ENCODE measurements at regions not wholly inside any gene's neighbourhood (a gene's known extent, or its start where the extent isn't known, plus 50 kb on each side); places are given as distances from the start of the nearest gene placed in this dataset.
A peak's percentile ranks its signal among the peaks of the same experiment; 100 is the strongest.

DNA sequence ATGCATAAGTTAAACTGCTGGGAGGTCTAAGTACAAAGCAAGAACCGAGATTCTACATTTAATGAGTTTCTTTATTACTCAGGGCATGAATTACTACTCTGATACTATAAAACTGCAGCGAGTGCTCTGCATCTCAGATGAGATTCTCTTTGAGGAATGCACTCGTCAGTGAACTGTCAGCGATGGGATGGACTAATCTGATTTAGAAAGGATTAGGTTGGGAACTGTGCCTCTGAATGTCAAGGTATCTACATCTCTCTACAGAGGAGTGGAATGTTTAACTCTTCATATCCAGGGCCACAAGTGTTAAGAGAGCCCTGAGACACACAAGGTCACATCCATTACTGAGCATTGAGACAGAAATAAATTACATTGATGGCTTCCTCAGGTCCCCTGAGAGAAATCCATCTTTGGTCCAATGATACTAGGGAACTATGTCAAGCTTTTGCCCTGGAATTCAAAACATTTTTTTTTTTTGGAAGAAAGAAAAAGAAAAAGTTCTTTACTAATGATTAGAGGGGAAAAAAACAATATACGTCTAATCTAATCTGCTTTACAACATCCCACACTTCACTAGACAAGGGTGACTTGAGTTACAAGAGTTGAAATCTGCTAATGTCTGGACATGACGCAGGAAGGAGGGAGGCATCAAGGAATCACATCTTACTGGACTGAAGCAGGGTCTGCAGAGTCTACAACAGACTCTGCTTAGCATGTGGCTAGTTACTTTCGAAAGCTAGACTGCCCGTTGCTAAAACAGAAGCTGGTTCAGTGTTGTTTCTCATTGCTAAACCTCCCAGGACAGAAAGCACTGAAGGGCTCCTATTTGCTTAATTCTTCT, 270.0 kb upstream of the TLE4 start:
- no peak for DNase-seq (ENCODE audit: low read depth, low spot score)

DNA sequence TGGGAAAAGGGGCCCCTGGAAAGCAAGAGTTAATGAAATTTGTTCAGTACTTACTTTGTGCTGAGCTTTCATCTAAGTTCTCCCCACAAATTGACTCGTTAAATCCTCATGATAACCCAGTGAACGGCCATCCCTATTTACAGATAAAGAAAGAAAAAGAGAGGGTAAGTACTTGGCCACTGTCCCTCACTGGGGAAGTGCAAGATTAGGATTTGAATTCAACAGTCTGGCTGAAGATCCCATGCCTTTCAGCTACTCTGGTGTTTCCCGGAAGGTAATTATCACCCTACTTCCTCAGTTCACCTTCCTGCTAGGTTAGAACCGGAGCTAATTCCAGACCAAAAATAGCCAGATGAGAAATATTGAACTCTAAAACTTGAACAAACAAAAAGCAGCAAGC, 269.2 kb upstream of the TLE4 start:
- no peak for DNase-seq (ENCODE audit: low read depth, low spot score)

DNA sequence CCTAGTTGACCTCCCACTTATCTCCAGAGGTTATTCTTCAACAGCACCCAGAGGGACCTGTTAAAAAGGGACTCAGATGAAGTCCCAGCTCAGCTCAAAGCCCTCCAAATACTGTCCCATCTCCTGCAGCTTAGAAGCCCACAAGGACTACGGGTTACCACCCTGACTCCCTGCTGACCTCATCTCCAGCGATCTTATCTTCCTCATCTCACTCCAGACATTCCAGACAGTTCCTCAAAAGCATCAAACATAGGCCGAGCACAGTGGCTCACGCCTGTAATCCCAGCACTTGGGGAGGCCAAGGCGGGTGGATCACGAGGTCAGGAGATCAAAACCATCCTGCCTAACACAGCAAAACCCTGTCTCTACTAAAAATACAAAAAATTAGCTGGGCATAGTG, 263.8 kb upstream of the TLE4 start:
- DNase-seq (ENCODE audit: low read depth, low spot score): no peak

DNA sequence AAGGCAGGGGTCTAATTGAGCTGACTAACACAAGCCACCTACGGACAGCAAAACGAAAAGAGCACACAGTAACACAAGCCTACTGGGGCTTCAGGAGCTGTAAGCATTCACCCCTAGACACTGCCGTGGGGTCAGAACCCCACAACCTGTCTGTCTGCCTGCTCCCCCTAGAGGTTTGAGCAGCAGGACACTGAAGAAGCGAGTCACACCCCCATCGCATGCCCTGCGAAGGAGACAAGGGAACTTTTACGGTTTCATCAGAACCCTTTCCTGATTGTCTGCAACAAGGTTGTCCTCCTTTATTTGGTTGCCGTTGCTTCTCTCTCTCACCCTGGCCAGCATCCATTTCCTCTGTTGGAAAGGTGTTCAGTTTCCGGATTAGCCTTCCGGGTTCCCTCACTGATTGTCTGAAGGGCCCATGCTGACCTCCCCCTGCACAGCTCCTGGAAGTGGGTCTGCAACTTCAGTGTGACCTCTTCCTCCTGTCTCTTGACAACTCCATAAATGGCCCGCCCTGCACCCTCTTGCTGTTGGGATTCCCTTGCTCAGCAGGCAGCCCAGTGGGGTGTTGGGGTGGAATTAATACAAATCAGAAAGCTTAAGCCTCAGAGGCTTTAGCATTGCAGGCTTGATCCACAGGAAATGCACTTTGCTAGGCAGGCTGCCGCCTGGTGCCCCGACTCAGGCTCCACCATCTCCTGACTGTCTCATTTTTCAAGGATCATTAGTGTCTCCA, 258.9 kb upstream of the TLE4 start:
- no peak for DNase-seq (ENCODE audit: low read depth, low spot score)

DNA sequence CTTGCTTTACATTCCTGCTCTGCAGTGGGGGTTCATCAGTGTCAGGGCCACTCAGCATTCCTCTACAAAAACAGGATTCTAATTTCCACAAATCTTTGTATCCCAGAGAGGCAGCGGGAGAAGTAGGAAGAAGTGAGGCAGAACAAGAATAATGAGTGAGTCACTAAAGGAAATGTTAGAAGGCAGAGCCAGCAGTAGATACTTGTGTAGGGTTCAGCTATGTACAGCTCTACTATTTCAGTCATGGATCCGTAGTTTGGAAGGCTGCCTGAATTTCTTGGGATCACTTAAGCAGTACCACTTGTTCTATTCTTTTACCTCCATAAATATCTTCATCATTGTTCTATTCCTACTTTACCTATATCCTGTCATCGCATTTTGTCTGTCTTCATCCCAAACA, 246.3 kb upstream of the TLE4 start:
- DNase-seq (ENCODE audit: low read depth, low spot score): no peak

DNA sequence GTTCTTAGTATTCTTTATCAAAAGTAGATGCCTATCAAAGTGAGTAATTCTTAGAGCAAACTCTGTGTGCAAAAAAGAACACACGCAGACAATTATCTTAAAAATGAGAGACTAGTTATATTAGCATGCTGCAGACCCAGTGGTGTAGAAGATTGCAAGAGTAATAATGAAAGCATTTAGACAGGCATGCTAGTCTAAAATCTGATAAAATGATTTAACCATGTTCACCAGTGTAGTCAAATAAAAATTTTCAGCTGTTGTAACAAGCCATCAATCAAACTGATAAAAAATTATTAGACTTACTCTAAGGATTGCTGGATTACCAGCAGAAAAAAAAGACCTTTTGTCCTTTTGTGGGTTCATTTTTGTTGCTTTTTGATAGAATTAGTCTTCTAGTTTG, 241.9 kb upstream of the TLE4 start:
- no peak for DNase-seq (ENCODE audit: low read depth, low spot score)

DNA sequence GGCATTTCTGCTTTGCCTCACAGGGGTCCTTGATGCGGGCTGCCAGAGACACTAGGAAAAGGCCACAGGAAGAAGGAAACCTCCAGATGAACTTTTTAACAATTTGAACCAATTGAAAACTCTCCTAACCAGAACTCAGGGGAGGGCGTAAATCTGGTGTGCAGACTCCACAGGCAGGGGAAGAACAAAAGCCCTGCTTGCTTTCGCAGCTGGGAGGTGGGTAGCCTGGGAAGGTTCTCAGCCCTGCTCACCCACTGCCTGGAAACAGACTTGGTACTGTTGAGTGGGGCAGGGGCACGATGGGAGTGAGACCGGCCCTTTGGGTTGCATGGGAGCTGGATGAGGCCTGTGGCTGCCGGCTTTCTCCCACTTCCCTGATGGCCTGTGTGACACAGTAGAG, 237.8 kb upstream of the TLE4 start:
- no peak for DNase-seq (ENCODE audit: low read depth, low spot score)

DNA sequence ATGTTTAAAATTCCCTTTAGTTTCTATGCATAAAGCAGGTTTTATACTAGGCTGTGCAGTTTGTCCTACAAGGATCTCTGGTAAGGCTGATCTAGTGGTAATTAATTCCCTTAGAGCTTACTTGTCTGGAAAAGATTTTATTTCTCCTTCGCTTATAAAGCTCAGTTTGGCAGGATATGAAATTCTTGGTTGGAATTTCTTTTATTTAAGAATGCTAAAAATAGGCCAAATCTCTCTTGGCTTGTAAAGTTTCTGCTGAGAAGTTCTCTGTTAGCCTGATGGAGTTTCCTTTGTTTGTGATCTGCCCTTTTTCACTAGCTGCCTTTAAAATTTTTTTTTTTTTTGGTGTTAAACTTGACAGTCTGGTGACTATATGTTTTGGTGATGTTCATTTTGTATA, 237.1 kb upstream of the TLE4 start:
- DNase-seq (ENCODE audit: low read depth, low spot score): no peak

DNA sequence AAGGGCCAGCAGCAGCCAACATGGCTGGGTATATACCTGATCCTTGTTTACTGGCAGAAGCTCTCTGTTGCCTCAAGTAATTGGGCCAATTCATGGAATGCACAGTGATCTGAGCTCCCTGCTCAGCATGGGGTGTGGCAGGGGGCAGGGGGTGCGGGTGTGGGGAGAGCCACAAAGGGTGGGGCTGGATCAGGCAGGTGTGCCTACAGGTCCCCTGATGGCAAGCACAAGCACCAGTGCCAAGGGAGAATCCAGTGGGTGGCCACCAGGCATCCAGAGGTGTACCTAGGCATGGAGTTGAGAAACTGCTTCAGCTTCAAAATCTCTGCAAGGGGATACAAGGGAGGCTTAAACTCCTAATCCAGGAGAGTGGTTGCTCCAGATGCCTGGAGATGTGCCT, 235.8 kb upstream of the TLE4 start:
- no peak for DNase-seq (ENCODE audit: low read depth, low spot score)

DNA sequence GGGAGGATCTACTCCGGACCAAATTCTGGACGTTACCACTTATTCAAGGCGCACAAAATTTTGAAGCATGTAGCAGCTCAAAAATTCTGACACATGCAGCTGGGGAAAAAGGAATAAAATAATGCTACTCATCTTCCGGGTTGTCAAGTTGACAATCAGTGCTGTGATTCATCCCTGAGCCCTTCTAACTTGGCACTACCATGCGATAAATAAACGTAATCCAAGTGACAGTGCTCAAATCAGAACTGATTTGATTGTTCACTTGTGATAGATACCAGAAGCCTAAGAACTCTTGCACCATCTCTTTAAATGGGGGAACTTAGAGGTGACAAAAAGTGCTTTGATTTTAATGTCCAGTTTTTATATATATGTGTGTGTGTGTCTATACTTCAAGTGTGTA, 230.2 kb upstream of the TLE4 start:
- no peak for DNase-seq (ENCODE audit: low read depth, low spot score)

DNA sequence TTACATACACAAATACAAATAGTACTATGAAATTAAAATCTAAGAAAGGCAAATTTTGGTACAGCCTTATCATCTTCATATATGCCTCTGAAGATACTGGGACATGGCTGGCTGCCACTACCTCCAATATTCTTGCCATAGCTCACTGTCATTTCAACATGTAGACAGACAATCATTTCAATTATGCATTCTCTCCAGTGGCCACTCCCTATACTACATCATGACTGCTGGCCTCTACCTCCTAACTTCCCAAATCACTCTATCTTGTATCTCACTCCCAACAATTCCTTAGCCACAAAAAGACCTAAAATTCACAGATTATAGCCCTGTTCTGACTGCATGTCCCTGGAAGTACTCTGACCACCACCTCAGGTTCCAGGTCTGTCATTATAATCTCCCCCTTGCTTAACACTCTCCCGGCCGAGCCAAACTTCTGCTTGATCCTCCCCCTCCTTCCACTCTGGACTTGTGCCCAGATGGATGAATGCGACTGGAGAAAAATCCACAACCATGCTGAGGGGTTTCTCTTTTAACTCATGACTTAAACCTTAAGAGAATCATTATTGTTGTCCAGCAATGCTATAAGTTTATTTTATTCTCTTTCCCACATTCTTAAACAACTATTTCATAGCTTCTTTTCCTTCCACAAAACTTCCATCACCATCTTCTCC, 225.3 kb upstream of the TLE4 start:
- no peak for DNase-seq (ENCODE audit: low read depth, low spot score)

DNA sequence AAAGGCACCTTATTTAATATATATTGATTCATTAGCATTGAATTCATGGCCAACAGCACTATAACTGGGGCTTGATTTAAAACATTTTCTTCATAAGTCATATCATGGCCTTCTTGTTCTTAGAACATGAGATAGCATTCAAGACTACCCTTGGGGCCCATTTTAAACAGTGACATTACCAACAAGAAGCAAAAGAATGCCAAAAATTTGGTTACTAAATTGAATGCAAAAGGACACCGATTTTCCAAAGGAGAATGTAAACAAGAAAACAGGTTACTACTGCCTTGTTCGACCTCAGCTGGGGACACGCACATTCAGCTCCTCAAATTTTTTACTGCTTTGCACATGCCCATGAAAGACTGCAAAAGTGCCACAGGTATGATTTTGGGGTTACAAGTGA, 219.4 kb upstream of the TLE4 start:
- DNase-seq (ENCODE audit: low read depth, low spot score): no peak

DNA sequence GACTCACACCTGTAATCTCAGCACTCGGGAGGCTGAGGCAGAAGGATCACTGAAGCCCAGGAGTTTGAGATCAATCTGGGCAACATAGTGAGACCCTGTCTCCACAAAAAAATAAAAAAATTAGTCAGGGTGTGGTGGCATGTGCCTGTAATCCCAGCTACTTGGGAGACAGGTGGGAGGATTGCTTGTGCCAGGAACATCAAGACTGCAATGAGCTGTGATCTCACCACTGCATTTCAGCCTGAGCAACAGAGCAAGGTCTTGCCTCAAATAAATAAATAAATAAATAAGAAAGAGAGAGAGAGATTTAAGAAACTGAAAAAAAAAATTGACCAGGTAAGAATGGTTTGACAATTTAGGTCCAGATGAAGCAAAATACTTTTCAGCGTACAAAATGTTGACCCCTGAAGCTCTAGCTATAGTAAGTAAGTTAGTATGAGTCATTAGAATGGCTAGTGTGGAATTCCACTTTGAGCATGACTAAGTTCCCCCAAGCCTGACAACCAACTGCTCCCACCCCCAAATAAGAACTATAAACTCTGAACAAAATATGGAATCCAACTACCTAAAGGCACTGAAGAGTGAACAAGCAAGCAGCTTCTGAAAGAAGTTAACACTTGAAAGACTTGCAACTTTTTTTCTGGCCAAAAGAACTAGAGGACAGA, 217.8 kb upstream of the TLE4 start:
- DNase-seq (ENCODE audit: low read depth, low spot score): no peak

DNA sequence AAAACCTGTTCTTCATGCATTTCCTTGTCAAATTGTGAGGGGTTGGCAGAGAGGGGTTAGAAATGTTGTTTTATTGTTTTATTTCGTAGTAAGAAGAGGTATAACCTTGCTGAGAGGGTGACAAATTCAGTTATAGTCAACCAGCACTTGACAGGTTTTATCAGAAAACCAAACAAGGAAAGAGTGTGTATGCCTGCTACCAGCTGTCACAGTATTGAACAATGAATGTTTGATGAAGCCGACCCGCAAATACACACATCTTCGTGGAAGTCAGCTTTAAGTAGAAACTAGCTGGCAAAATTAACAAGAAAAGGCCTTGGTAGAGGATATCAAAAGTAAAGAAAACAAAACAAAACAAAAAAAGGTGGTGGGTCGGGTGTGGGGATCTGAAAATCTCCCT, 214.6 kb upstream of the TLE4 start:
- DNase-seq (ENCODE audit: low read depth, low spot score): no peak

DNA sequence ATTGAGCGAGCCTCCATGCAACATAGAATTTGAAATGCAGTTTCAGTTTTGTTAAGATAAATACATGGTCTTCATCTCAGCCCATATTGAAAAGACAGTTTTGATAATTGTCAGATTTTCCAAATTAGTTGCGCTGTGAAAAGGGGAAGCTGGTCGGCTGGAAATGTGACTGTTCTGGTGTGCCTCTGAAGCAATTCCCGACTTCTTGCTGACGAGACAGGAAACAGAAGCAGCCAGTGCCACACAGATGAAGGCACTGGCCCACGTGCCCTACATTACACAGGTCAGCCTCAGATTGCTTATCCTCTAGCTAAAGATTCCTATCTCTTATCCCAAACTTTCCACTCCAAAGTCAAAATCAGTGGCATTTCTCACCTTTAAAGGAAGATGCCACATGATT, 214.1 kb upstream of the TLE4 start:
- DNase-seq (ENCODE audit: low read depth, low spot score): no peak

DNA sequence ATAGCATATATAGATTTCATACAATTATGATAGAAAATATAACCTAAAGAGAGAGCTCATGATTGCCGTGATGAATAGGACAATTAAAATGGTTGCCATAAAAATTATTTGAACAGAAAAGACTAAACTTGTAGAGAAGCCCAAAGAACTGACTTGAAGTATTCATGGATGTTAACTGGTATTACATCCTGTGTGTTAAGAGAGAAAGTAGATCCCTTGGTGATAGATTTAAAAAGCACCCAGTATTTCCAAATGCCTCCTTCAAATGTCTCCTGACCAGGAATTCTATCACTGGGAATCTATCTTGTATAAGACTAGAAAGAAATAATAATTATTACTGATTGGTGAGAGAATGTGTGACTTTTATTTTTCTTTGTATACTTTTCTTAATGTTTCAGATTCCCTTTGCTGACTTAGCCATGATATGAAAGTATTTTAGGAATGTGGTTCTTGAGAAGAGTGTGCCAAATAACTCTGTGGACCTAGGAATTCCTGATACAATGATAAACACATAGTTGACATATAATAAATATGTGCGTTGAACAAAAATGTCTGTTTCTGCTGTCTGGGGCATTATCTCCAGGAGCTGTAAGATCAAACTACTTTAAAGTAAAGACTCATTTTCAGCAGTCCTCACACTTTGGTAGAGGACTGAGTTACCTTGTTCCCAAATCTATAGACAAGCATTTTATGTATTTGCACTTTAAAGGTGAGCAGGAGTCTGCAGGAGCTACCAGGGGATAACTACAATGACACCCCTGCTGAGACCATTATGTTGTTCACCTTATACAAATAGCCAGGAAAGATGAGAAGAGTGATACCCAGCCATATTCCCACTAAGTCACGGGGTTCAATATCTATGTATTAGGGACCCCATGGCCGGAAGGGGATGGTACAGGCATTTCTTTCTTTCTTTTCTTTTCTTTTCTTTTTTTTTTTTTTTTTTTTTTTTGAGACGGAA, 211.1 kb upstream of the TLE4 start:
- DNase-seq (ENCODE audit: low read depth, low spot score): peak; percentile 69

DNA sequence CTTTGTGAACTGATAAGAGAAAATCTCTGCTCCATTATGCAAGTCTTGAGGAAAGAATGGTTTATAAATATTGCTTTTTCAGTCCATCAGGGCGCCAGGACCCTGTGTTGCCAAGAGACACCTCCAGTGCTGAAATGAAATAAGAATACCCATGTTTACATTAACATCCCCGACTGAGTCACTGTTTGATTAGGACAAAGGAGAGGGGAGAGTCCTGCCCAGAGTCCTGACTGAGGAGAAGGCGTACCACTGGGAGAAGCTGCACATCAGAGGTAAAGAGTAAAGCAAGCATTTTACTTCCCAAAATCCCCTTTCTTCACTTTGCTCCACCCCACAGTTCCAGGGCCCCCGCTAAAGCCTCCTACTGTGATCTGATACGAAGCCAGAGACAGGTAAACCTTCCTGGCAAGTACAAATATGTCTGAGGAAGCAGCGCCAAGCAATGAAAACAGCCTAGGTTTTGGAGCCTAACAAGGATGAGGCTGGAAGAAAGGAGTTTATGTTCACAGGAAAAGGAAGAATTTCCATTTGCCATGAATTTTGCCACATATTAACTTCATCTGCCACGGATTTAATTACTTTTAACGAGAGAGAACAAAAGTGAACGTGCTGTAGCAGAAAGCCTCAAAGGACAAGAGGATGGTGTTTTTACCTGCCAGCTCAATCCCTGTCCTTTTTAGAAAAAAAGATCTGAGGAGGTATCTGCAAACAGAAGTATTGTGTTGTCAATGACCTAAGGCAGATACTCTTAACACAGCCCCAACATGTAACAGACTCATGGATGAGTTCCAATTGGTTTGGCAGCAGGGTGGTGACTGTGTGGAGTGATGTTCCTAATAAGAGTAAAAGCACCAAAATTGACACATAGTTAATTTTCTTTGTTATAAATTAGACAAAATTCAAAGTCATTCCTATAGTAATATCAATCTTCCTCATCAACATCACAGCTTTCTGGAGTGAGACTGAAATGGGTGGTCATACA, 209.4 kb upstream of the TLE4 start:
- no peak for DNase-seq (ENCODE audit: low read depth, low spot score)

DNA sequence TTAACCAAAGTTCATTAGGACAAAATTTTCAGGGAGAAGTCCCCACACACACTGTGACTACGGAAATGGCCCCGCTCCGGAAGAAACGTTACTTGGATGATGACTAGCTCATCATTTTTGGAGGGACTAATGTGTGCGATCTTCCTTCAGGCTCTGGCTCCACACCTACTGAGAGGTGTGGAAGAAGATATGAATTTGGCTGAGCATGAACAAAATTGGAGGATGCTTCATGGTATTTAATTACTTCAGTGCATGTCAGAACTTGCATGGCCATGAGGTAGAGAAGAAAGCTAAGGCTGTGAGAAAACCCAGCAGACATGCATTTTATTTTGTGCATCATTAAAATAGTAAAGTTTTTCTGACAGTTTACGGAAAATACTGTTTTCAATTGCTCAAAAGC, 202.1 kb upstream of the TLE4 start:
- DNase-seq (ENCODE audit: low read depth, low spot score): no peak

DNA sequence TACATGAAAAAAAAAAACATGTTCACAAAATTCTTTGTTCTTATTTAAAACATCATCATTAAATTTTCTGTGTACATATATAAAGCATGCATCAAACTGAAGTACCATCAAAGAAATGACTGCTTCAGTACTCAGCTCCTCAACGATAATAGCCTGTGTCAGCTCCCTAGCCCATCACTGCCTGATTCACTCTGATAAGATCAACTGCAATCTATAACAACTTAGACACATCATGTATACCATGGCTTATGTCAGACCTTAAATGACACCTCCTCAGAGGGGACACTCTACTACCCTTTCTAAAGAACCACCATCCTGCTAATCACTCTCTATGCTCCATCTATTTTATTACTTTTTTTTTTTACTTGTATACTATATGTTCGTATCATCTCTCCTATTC, 200.5 kb upstream of the TLE4 start:
- no peak for DNase-seq (ENCODE audit: low read depth, low spot score)
